Hematopoietic multipotent progenitor cell treated with erythropoietin and hydrocortisone succinate and interleukin-3 and kit ligand, for 15 days (in vitro differentiated cells): ENCODE measurements at regions not wholly inside any gene's neighbourhood (a gene's known extent, or its start where the extent isn't known, plus 50 kb on each side); places are given as distances from the start of the nearest gene placed in this dataset.
"Not testable (repeated sequence)": the region's sequence is repeated elsewhere in the genome, so short reads cannot be mapped to it uniquely, and the experiment has no call there.

Source experiments
- DNase-seq: peaks from one replicate; pipeline ENCODE4 v3.0.0-alpha.2; 2015; ENCODE audit warnings: low spot score

DNA sequence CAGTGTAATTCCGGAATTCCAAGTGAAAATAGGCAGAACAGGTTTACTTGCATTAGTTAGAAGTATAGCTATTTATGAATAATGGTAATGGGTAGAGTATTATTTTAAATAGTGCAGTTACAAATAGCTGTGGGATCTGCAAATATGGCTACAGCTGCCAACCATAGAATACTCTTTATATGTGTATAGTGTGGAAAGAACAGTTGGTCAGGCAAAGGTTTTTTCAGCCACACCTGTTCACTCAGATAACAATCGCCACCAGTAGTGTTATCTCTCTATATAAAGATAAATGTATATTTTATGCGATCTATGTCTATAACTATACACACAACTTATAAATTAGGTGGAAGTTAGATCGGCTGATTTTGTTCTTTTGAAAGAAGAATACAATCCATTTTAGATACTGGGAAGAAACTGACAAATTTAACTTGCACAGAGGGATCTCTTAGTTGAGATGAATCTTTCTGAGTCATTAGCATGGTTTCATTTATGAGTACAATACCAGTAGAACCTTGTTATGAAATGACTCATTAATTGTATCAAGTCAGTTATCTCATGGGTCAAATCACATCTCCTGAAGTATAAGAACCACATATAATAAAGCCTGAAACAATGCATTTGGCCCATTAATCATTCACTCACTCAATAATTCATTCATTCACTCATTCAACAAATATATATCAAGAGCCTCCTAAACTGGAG, 100.9 kb upstream of the NR3C2 start:
- no peak for DNase-seq

DNA sequence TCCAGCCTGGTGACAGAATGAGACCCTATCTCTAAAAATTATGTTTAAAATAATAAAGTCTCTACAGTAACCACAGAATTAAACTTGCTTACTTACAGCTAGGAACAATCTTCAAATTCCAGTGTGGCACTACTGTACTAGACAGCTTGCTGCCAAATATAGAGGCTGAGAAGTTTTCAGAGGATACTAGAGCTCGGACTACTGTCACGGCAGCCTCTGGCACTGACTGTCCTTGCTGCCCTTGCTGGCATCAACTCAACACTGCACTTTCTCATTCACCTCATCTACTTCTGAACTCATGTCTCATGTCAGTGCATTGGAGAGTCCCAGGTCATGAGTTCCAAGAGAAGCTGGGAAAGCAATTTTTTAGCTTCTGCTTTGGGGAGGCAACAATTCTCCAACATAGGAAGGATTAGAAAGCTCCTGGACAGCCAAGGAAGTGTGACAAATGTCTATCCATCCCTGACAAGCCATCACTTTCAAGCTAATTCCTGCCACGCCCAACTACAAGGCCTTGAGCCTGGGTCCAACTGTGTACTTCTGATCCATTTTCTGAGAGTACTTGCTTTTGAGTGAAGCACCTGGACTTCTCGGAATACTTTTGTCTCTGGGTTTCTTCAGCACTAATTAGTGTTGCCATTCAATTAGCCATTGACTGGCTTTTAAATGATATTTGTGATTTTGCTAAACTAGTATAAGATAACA, 98.6 kb upstream of the NR3C2 start:
- no peak for DNase-seq

DNA sequence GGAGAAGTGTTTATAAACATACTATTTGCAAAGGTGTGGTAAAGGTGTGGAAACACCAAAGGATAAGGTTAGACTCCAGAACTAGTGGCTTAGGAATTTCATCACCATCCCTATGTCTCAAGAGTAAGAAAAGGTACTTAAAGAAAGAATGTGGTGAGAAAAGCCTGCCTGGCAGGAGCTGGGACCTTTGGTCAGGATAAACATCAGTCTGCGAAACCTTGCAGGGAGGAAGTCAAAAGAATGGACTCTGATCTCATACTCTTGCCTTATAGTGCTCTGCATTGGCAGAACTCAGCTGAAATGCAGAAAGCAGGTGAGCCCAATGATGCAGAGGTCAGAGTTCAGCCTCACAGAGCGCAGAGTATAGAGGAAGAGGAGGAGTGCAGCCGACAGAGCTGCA, 97.2 kb upstream of the NR3C2 start:
- no peak for DNase-seq

- not testable (repeated sequence) for DNase-seq
These were observed 91.6 kb upstream of the NR3C2 start for GRCh38 chr4:148533851-148534250.

- DNase-seq, result no peak
These were observed 87.9 kb upstream of the NR3C2 start for GRCh38 chr4:148530114-148530513.

DNA sequence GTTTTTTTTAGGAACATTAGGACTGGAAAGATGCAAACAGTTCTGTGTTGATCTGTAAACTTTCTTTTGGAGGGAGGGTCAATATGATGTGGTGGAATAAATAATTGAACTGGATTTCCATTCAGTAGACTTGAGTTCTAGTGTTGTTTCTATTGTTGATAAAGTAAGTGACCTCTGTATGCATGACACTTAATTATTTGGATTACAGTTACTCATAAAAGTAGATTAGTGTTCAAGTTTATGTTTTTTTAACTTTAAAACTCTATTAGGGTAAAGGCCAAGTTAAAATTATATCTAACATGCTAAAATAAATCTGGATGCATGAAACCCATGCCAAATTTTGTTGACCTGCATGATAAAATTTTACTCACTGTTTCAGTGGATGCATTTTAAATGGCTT, 85.4 kb upstream of the NR3C2 start:
- no peak for DNase-seq

- DNase-seq, result no peak
These were observed 80.8 kb upstream of the NR3C2 start for GRCh38 chr4:148522995-148523394.

DNA sequence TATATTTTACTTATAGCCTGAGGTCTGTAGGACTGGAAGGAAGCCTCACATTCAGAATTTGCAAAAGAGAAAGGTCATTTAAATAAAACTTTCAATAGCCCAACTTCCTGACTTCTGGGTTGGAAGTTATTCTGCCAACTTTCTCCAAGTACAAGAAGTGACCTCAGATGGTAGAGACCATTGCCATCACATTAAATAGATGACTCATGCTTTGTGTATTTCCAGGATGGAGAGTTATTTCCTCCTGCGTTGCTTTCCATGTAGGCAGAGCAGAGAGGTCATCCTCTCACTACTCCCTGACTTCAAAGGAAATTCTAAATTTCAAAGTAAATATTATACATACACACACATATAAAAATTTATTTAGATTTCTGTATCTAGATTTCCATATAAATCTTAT, 73.0 kb upstream of the NR3C2 start:
- no peak for DNase-seq

DNA sequence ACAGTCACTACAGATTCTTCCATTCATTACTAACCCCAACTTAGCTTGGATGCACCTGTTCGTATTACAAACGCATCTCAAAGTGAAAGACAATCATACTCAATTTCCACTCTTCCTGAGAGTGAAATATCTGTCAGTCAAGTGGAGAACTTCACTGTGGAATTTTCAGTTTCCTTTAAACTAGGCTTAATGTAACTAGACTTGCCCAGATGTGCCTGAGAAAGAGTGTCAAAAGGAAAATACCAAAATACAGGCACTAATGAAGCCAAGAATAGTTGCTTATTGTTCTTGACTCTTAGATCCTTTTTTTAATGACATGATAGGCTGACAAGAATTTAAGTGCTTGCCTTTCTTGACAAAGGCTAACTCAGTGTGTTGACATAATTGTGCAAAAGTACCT, 72.4 kb upstream of the NR3C2 start:
- no peak for DNase-seq

DNA sequence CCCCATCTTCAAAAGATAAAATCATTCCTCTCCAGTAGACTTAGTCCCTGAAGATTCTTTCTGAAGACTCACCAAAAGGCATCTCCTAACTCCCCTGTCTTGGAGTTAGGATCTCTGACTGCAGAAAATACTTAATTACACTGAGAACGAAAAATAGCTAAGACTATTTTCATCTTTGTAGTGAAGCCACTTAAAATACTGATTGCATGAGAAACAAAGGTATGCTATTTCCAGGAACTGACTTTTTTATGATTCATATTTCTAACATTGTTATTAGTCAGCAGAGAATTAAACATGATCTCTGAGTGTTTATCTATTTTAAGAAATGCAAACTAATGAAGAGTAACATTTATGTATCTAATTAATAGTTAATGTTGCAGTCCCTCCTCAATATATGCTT, 71.8 kb upstream of the NR3C2 start:
- no peak for DNase-seq

- no peak for DNase-seq
These were observed 68.0 kb upstream of the NR3C2 start for GRCh38 chr4:148510211-148510610.

GRCh38 chr4:148503681-148504080, 61.5 kb upstream of the NR3C2 start:
- DNase-seq, result no peak

DNA sequence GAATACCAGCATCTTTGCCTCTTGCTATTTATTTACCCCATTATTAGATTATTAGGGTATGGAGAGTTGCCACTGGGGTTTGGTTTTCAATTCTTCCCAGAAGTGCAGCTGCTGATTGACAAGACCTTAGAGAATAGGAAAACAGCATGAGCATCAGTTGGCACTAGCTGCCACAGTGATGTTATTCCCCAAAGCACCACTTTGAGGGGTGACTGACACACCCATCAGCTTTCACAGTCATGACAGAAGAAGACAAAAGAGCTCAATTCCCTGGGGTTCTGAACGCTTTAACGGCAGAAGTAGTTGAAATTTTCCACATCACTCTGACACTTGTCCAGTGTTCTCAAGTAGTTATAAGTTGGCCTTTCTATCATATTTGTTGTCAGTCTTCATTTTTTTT, 55.0 kb upstream of the NR3C2 start:
- DNase-seq, result no peak

DNA sequence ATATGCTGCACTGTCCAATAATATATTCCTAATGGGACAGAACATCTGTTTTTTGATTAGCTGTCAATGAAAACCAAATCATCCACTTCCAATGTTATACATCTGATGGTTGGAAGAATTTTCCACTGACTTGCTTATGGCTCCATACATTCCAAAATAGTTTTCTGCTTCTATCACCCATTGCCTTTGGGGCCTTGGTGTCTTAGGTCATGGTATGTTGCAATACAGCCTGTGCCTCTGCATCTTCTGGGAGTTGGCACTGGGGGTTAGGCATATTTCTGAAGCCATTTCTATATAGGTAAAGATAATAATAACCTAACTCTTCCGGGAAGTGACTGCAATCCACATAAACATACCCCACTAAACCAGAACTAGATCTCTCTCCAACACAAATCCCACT, 53.2 kb upstream of the NR3C2 start:
- no peak for DNase-seq
